PC-3 (cell line): ENCODE measurements at regions not wholly inside any gene's neighbourhood (a gene's known extent, or its start where the extent isn't known, plus 50 kb on each side); places are given as distances from the start of the nearest gene placed in this dataset.

Experiments used
- CTCF ChIP-seq: fragments of 300-600 bp; sonication (generic); conservative IDR thresholded peaks from 2 replicates; pipeline ENCODE4 v1.5.1; 2017; ENCODE audit warnings: antibody characterized with exemption, low read depth, mild to moderate bottlenecking, low read length
- EZH2 ChIP-seq: fragments of 300-600 bp; sonication (generic); IDR thresholded peaks from one replicate; pipeline ENCODE4 v1.6.1; 2017; ENCODE audit warnings: antibody characterized with exemption, mild to moderate bottlenecking, low read length; ENCODE audit not compliant: unreplicated experiment

DNA sequence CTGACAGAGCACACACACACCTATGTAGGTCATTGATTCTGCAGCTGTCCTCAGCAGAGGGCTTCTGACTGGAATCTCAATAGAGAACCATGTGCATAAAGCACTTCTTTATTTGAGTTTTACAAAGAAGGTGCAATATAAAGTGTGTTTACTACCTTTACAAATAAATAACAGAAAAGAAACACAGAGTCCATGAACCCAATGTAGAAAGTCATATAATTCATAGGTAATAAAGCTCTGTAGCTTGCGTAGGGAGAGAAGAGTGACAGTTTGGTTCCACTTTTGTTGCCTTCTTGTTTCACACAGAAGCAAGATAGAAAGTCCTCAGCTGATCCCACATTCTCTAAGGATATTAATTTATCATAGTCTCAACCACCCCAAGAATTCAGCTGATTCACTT, 149.5 kb downstream of the GABRG2 start:
- TF ChIP-seq CTCF (no peak), EZH2 (no peak)
